NCI-H748 (cell line): ENCODE measurements at regions not wholly inside any gene's neighbourhood (a gene's known extent, or its start where the extent isn't known, plus 50 kb on each side); places are given as distances from the start of the nearest gene placed in this dataset.

ENCODE experiments used
- DNase-seq: peaks from one replicate; lab custom pipeline; 2025; ENCODE audit not compliant: unreplicated experiment; lab: John Stamatoyannopoulos, UW

GRCh38 chr16:9446471-9447194, 355.2 kb downstream of the HAPSTR1 start:
- no peak for DNase-seq

- no peak for DNase-seq
Measured at GRCh38 chr16:9447195-9447551, 355.7 kb downstream of the HAPSTR1 start.

- no peak for DNase-seq
Measured at GRCh38 chr16:9447699-9448098, 356.3 kb downstream of the HAPSTR1 start.

- DNase-seq, result no peak
Measured at GRCh38 chr16:9449597-9449996, 358.2 kb downstream of the HAPSTR1 start.

- no peak for DNase-seq
Measured at GRCh38 chr16:9457215-9457614, 365.8 kb downstream of the HAPSTR1 start.

- DNase-seq, result no peak
Measured at GRCh38 chr16:9458816-9459215, 367.4 kb downstream of the HAPSTR1 start.

- DNase-seq, result no peak
Measured at GRCh38 chr16:9462984-9463383, 371.5 kb downstream of the HAPSTR1 start.

GRCh38 chr16:9463461-9463860, 372.0 kb downstream of the HAPSTR1 start:
- DNase-seq, result no peak

- no peak for DNase-seq
Measured at GRCh38 chr16:9465161-9465560, 373.7 kb downstream of the HAPSTR1 start.

GRCh38 chr16:9469512-9469911, 378.1 kb downstream of the HAPSTR1 start:
- no peak for DNase-seq

GRCh38 chr16:9476744-9477143, 385.3 kb downstream of the HAPSTR1 start:
- DNase-seq, result no peak

- no peak for DNase-seq
Measured at GRCh38 chr16:9479008-9479407, 387.6 kb downstream of the HAPSTR1 start.

- no peak for DNase-seq
Measured at GRCh38 chr16:9480503-9480902, 389.1 kb downstream of the HAPSTR1 start.

GRCh38 chr16:9481747-9482730, 390.6 kb downstream of the HAPSTR1 start:
- DNase-seq, result no peak

GRCh38 chr16:9484426-9484825, 393.0 kb downstream of the HAPSTR1 start:
- no peak for DNase-seq

GRCh38 chr16:9484881-9485280, 393.4 kb downstream of the HAPSTR1 start:
- no peak for DNase-seq

GRCh38 chr16:9489835-9490467, 398.5 kb downstream of the HAPSTR1 start:
- DNase-seq, result peak; percentile 48

GRCh38 chr16:9495824-9496223, 404.4 kb downstream of the HAPSTR1 start:
- DNase-seq, result no peak

GRCh38 chr16:9497750-9498149, 406.3 kb downstream of the HAPSTR1 start:
- no peak for DNase-seq

- peak; percentile 48 for DNase-seq
Measured at GRCh38 chr16:9499941-9500593, 408.6 kb downstream of the HAPSTR1 start.

GRCh38 chr16:9500872-9501271, 409.4 kb downstream of the HAPSTR1 start:
- DNase-seq, result no peak
